ENCODE measurements at regions not wholly inside any gene's neighbourhood (a gene's known extent, or its start where the extent isn't known, plus 50 kb on each side); places are given as distances from the start of the nearest gene placed in this dataset.

GRCh38 chr2:5938566-5938896 is 246.3 kb downstream of the SOX11 start:
- no peaks in the 10 kb centered on the region for H3K9me3 Mint-ChIP-seq (ENCODE audit: insufficient read depth)
- ATAC-seq (ENCODE audit: low read depth): no peak
- 92% methylated on average over 6 of the region's 10 CpGs for WGBS (ENCODE audit: insufficient coverage)

DNA sequence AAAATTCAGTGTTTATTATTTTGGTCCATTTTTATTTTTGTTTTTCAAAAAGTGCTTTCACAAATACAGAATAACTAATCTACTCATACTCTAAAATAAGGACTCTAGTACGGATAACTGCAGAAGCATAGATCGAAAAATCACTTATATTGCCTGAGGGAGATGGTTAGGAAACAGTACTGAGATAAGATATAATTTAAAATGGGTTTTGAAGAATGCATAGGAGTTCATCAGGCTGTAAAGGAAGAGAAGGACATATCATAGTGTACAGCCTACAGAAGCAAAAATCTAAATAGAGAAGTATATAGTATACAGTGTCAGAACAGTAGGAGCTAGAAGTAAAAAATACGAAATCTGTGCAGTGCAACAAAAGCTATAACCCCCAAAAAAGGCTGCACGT is 247.4 kb downstream of the SOX11 start:
- H3K4me1 ChIP-seq (ENCODE audit: control insufficient read depth in 2 of 2, insufficient read depth in 2 of 2, low read length in 2 of 2): peaks cover 0 to 6% of the 10 kb centered on the region in 2 donors
- TF ChIP-seq EZH2 (IDR thresholded peaks at IDR 0.05; ENCODE audit: borderline replicate concordance, insufficient read depth, low read depth, low read length, poor library complexity, severe bottlenecking) (no peak), CTCF (IDR thresholded peaks at IDR 0.05) (no peak)
- H3K27ac Mint-ChIP-seq: no peak overlapping the region
- no peaks in the 10 kb centered on the region for H3K36me3 ChIP-seq (replicated peaks in 1 of 2; ENCODE audit: control extremely low read depth in 1 of 2, control insufficient read depth in 1 of 2, extremely low read depth in 1 of 2, insufficient read depth in 2 of 2, low read length in 1 of 2)
- no peak for DNase-seq
- H3K4me2 ChIP-seq (replicated peaks; ENCODE audit: low read depth, low read length, poor library complexity, severe bottlenecking): no peak overlapping the region
- ChIA-PET CTCF (no interaction called here), POLR2A (no interaction called here)
- H3K4me3 ChIP-seq (ENCODE audit: control extremely low read depth in 1 of 5, extremely low read depth in 1 of 5, insufficient read depth in 1 of 5, low read depth in 2 of 5, low read length in 4 of 5): no peak overlapping the region
- 80% methylated on average over 1 of the region's 4 CpGs for WGBS (ENCODE audit: insufficient coverage)
- no peak overlapping the region for H2AFZ ChIP-seq (ENCODE audit: insufficient read depth, low read depth, low read length, poor library complexity, severe bottlenecking)
- peaks cover 0 to 31% (median 0%) of the 10 kb centered on the region in 3 donors for H3K9me3 ChIP-seq (ENCODE audit: control extremely low read depth in 1 of 3, control insufficient read depth in 2 of 3, insufficient read depth in 1 of 3, low read length in 2 of 3)
- H3K9ac ChIP-seq (ENCODE audit: low read length): no peak overlapping the region
- no peak overlapping the region for H3K4me3 Mint-ChIP-seq
- no peak for ATAC-seq (ENCODE audit: low read depth)
- intact Hi-C loops (cut with micrococcal nuclease): no loop called here
- no peaks in the 10 kb centered on the region for H3K79me2 ChIP-seq (ENCODE audit: control insufficient read depth, insufficient read depth, low read length)
- no peaks in the 10 kb centered on the region for H3K9me3 Mint-ChIP-seq (ENCODE audit: insufficient read depth)
- no peaks in the 10 kb centered on the region for H3K27me3 ChIP-seq (replicated peaks in 1 of 4; ENCODE audit: control extremely low read depth in 1 of 4, control insufficient read depth in 3 of 4, insufficient read depth in 4 of 4, low read length in 3 of 4)
- H3K4me1 Mint-ChIP-seq: peaks cover 4% of the 10 kb centered on the region
- no peaks in the 10 kb centered on the region for H4K20me1 ChIP-seq (ENCODE audit: control insufficient read depth, insufficient read depth, low read length, poor library complexity, severe bottlenecking)
- H3K27ac ChIP-seq (ENCODE audit: low read length in 2 of 2): no peak overlapping the region
- H3K27me3 Mint-ChIP-seq: no peaks in the 10 kb centered on the region

More at GRCh38 chr2:5938566-5938896, 246.3 kb downstream of the SOX11 start:
- Histone ChIP-seq H3K36me3 (replicated peaks in 1 of 2; ENCODE audit: control extremely low read depth in 1 of 2, control insufficient read depth in 1 of 2, extremely low read depth in 1 of 2, insufficient read depth in 2 of 2, low read length in 1 of 2) (no peaks in the 10 kb centered on the region), H3K27ac (ENCODE audit: low read length in 2 of 2) (no peak overlapping the region), H4K20me1 (ENCODE audit: control insufficient read depth, insufficient read depth, low read length, poor library complexity, severe bottlenecking) (no peaks in the 10 kb centered on the region), H3K79me2 (ENCODE audit: control insufficient read depth, insufficient read depth, low read length) (no peaks in the 10 kb centered on the region), H3K4me2 (replicated peaks; ENCODE audit: low read depth, low read length, poor library complexity, severe bottlenecking) (no peak overlapping the region), H3K4me1 (ENCODE audit: control insufficient read depth in 2 of 2, insufficient read depth in 2 of 2, low read length in 2 of 2) (peaks cover 0 to 6% of the 10 kb centered on the region in 2 donors), H2AFZ (ENCODE audit: insufficient read depth, low read depth, low read length, poor library complexity, severe bottlenecking) (no peak overlapping the region), H3K4me3 (ENCODE audit: control extremely low read depth in 1 of 5, extremely low read depth in 1 of 5, insufficient read depth in 1 of 5, low read depth in 2 of 5, low read length in 4 of 5) (no peak overlapping the region), H3K9ac (ENCODE audit: low read length) (no peak overlapping the region), H3K27me3 (replicated peaks in 1 of 4; ENCODE audit: control extremely low read depth in 1 of 4, control insufficient read depth in 3 of 4, insufficient read depth in 4 of 4, low read length in 3 of 4) (no peaks in the 10 kb centered on the region), H3K9me3 (ENCODE audit: control extremely low read depth in 1 of 3, control insufficient read depth in 2 of 3, insufficient read depth in 1 of 3, low read length in 2 of 3) (peaks cover 0 to 31% (median 0%) of the 10 kb centered on the region in 3 donors)
- ChIA-PET POLR2A (no interaction called here), CTCF (no interaction called here)
- TF ChIP-seq EZH2 (IDR thresholded peaks at IDR 0.05; ENCODE audit: borderline replicate concordance, insufficient read depth, low read depth, low read length, poor library complexity, severe bottlenecking) (no peak), CTCF (IDR thresholded peaks at IDR 0.05) (no peak)
- intact Hi-C loops (cut with micrococcal nuclease): no loop called here
- no peak overlapping the region for H3K27ac Mint-ChIP-seq
- no peak for DNase-seq
- H3K4me1 Mint-ChIP-seq: peaks cover 4% of the 10 kb centered on the region
- no peaks in the 10 kb centered on the region for H3K27me3 Mint-ChIP-seq
- no peak overlapping the region for H3K4me3 Mint-ChIP-seq

All from B cell (primary cell).